ENCODE measurements at regions not wholly inside any gene's neighbourhood (a gene's known extent, or its start where the extent isn't known, plus 50 kb on each side); places are given as distances from the start of the nearest gene placed in this dataset.

- DNase-seq (ENCODE audit: low read depth): no peak
- H3K4me3 ChIP-seq (ENCODE audit: low read depth, low read length): no peak overlapping the region
- in situ Hi-C loops (cut with HindIII; ENCODE audit: low sequenced_read_pairs): no loop called here
- no peak for TF ChIP-seq CTCF (IDR thresholded peaks at IDR 0.05; ENCODE audit: low read depth, low read length, missing control alignments)
Observed at GRCh38 chr3:74269689-74270088, 344.8 kb downstream of the CNTN3 start.

DNA sequence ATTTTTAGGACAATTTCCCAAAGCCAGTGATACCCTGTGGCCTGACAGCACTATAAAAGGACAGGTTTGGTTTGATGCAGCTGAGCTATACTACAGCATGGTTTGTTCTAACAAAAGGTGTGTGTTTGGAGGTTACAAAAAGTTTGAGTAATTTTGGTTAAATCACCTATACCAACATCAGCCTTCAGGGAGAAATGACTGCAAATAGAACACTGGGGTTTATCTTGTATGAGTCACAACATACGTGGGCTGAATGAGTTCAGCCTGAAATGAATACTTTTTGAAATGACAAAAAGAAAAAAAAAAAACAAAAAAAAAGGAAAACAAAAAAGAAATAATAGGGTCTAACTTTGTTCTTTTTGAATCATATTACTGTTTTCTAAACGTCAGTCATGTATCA lies 345.7 kb downstream of the CNTN3 start:
- no peak overlapping the region for H3K4me3 ChIP-seq (ENCODE audit: low read depth, low read length)
- no peak for TF ChIP-seq CTCF (IDR thresholded peaks at IDR 0.05; ENCODE audit: low read depth, low read length, missing control alignments)
- no peak for DNase-seq (ENCODE audit: low read depth)
- in situ Hi-C loops (cut with HindIII; ENCODE audit: low sequenced_read_pairs): no loop called here

- in situ Hi-C loops (cut with HindIII; ENCODE audit: low sequenced_read_pairs): no loop called here
- H3K4me3 ChIP-seq (ENCODE audit: low read depth, low read length): no peak overlapping the region
- TF ChIP-seq CTCF (IDR thresholded peaks at IDR 0.05; ENCODE audit: low read depth, low read length, missing control alignments): peak; percentile 87
- DNase-seq (ENCODE audit: low read depth): peak; percentile 43
Observed at GRCh38 chr3:74267588-74268184, 346.8 kb downstream of the CNTN3 start.

- no peak for DNase-seq (ENCODE audit: low read depth)
- no peak overlapping the region for H3K4me3 ChIP-seq (ENCODE audit: low read depth, low read length)
- no peak for TF ChIP-seq CTCF (IDR thresholded peaks at IDR 0.05; ENCODE audit: low read depth, low read length, missing control alignments)
- in situ Hi-C loops (cut with HindIII; ENCODE audit: low sequenced_read_pairs): no loop called here
Observed at GRCh38 chr3:74267131-74267530, 347.3 kb downstream of the CNTN3 start.

DNA sequence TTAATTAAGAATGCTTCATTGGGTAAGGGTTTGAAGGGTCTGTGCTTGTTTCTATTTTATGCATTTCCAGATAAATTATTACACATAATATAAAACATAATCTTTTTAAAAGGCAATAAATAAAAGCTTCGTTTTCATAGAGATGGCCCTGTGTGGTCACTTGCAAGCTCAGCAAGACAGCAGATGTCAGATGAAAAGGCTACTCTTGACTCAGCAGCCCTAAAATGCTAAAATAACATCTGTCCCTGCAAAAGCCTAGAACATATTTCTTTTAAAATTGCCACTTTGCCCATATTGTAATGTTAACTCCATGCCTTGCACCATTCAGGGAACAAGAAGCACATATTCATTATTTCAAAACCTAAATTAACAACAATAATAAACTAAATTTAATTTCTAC lies 349.4 kb downstream of the CNTN3 start:
- in situ Hi-C loops (cut with HindIII; ENCODE audit: low sequenced_read_pairs): no loop called here
- no peak for TF ChIP-seq CTCF (IDR thresholded peaks at IDR 0.05; ENCODE audit: low read depth, low read length, missing control alignments)
- H3K4me3 ChIP-seq (ENCODE audit: low read depth, low read length): no peak overlapping the region
- no peak for DNase-seq (ENCODE audit: low read depth)

- TF ChIP-seq CTCF (IDR thresholded peaks at IDR 0.05; ENCODE audit: low read depth, low read length, missing control alignments): no peak
- no peak overlapping the region for H3K4me3 ChIP-seq (ENCODE audit: low read depth, low read length)
- in situ Hi-C loops (cut with HindIII; ENCODE audit: low sequenced_read_pairs): no loop called here
- DNase-seq (ENCODE audit: low read depth): no peak
Observed at GRCh38 chr3:74263031-74263430, 351.4 kb downstream of the CNTN3 start.

All from astrocyte of the cerebellum (primary cell).